CD4-positive, alpha-beta T cell (primary cell): ENCODE measurements at regions not wholly inside any gene's neighbourhood (a gene's known extent, or its start where the extent isn't known, plus 50 kb on each side); places are given as distances from the start of the nearest gene placed in this dataset.

Experiments used
- ATAC-seq: fragments of 200-7000 bp; cut with Tn5 transposase; one replicate; pipeline ENCODE4 v1.10.0; 2022; ENCODE audit warnings: mild to moderate bottlenecking; ENCODE audit not compliant: poor library complexity
- CTCF ChIA-PET: fragments of 350-600 bp; sonication (Branson Sonifier 250); formaldehyde crosslinking; loops from one replicate; lab custom pipeline; 2021; ENCODE audit warnings: antibody characterized with exemption, inconsistent platforms; lab: Charles Lee
- POLR2A ChIA-PET: fragments of 350-600 bp; sonication (Branson Sonifier 250); formaldehyde crosslinking; loops from one replicate; lab custom pipeline; 2021; ENCODE audit warnings: antibody characterized with exemption, inconsistent platforms; lab: Charles Lee
- DNase-seq, 14 experiments: peaks; one replicate each; pipeline ENCODE4 v3.0.0-alpha.2; 2013 to 2020; ENCODE audit warnings: mixed read lengths in 2 of 14
- H3K27ac ChIP-seq, 2 donors: one replicate each; pipeline versions ENCODE4 v1.5.1 to v1.7.0; 2013; ENCODE audit warnings: low read length in 2 of 2, low read depth in 1 of 2, mild to moderate bottlenecking in 1 of 2
- H3K27me3 ChIP-seq, 2 experiments: 1 replicate in 1 of 2; 2 replicates in 1 of 2; pipeline versions ENCODE4 v1.6.1 to v1.7.0; 2013; ENCODE audit warnings: low read length in 2 of 2, control low read depth in 1 of 2, mild to moderate bottlenecking in 1 of 2, moderate library complexity in 1 of 2; ENCODE audit not compliant: insufficient read depth in 2 of 2, control insufficient read depth in 1 of 2
- H3K36me3 ChIP-seq: one replicate; pipeline ENCODE4 v1.6.1; 2013; ENCODE audit warnings: low read length, control low read depth; ENCODE audit not compliant: insufficient read depth
- H3K4me1 ChIP-seq: one replicate; pipeline ENCODE4 v1.6.1; 2013; ENCODE audit warnings: low read length, control low read depth; ENCODE audit not compliant: insufficient read depth
- H3K4me3 ChIP-seq: one replicate; pipeline ENCODE4 v1.5.1; 2013; ENCODE audit warnings: mild to moderate bottlenecking, low read length, moderate library complexity
- H3K9me3 ChIP-seq, 2 experiments: 1 replicate in 1 of 2; 2 replicates in 1 of 2; pipeline versions ENCODE4 v1.6.1 to v1.7.0; 2013; ENCODE audit warnings: low read length in 2 of 2, mild to moderate bottlenecking in 2 of 2, control low read depth in 1 of 2, moderate library complexity in 1 of 2; ENCODE audit not compliant: control insufficient read depth in 1 of 2, insufficient read depth in 1 of 2
- H3K27ac Mint-ChIP-seq: one replicate; pipeline ENCODE4 v1.8.0; 2020; ENCODE audit warnings: mixed read lengths
- H3K27me3 Mint-ChIP-seq: one replicate; pipeline ENCODE4 v1.8.0; 2021; ENCODE audit warnings: mixed read lengths
- H3K36me3 Mint-ChIP-seq: one replicate; pipeline ENCODE4 v1.8.0; 2021; ENCODE audit warnings: low read depth, mixed read lengths
- H3K4me1 Mint-ChIP-seq: one replicate; pipeline ENCODE4 v1.8.0; 2021; ENCODE audit warnings: low read depth, mixed read lengths
- H3K4me3 Mint-ChIP-seq: one replicate; pipeline ENCODE4 v1.8.0; 2020; ENCODE audit warnings: mild to moderate bottlenecking, mixed read lengths
- H3K9me3 Mint-ChIP-seq: one replicate; pipeline ENCODE4 v1.8.0; 2020; ENCODE audit warnings: mixed read lengths
- intact Hi-C, 2 experiments: fragments of 100-400 bp; cut with DNase I in 1 of 2; cut with micrococcal nuclease in 1 of 2; formaldehyde crosslinking; loops; one replicate each; pipeline versions ENCODE4 v1.15.1 to v1.9.0; 2023 to 2025; cut with DNase I, micrococcal nuclease
- TF ChIP-seq, protein P1 (sequence below): fragments of 200-600 bp; IDR thresholded peaks from one replicate; pipeline ENCODE4 v1.8.0; 2022; ENCODE audit warnings: antibody characterized with exemption, mild to moderate bottlenecking

- Histone ChIP-seq H3K36me3 (no peaks in the 10 kb centered on the region), H3K4me3 (no peak overlapping the region), H3K27ac (no peak overlapping the region), H3K4me1 (no peaks in the 10 kb centered on the region), H3K9me3 (peaks cover 0 to 19% of the 10 kb centered on the region in 2 experiments), H3K27me3 (no peaks in the 10 kb centered on the region)
- Mint-ChIP-seq H3K36me3 (no peaks in the 10 kb centered on the region), H3K9me3 (no peaks in the 10 kb centered on the region), H3K4me3 (no peak overlapping the region), H3K27ac (no peak overlapping the region), H3K4me1 (no peaks in the 10 kb centered on the region), H3K27me3 (no peaks in the 10 kb centered on the region)
- TF ChIP-seq, protein P1, sequence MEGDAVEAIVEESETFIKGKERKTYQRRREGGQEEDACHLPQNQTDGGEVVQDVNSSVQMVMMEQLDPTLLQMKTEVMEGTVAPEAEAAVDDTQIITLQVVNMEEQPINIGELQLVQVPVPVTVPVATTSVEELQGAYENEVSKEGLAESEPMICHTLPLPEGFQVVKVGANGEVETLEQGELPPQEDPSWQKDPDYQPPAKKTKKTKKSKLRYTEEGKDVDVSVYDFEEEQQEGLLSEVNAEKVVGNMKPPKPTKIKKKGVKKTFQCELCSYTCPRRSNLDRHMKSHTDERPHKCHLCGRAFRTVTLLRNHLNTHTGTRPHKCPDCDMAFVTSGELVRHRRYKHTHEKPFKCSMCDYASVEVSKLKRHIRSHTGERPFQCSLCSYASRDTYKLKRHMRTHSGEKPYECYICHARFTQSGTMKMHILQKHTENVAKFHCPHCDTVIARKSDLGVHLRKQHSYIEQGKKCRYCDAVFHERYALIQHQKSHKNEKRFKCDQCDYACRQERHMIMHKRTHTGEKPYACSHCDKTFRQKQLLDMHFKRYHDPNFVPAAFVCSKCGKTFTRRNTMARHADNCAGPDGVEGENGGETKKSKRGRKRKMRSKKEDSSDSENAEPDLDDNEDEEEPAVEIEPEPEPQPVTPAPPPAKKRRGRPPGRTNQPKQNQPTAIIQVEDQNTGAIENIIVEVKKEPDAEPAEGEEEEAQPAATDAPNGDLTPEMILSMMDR, result no peak
- ChIA-PET POLR2A (no interaction called here), CTCF (no interaction called here)
- intact Hi-C loops, result no loop called here
- ATAC-seq (no peak), DNase-seq (no peak)
These were observed 182.0 kb upstream of the C1orf174 start for GRCh38 chr1:4081806-4082711.

DNA sequence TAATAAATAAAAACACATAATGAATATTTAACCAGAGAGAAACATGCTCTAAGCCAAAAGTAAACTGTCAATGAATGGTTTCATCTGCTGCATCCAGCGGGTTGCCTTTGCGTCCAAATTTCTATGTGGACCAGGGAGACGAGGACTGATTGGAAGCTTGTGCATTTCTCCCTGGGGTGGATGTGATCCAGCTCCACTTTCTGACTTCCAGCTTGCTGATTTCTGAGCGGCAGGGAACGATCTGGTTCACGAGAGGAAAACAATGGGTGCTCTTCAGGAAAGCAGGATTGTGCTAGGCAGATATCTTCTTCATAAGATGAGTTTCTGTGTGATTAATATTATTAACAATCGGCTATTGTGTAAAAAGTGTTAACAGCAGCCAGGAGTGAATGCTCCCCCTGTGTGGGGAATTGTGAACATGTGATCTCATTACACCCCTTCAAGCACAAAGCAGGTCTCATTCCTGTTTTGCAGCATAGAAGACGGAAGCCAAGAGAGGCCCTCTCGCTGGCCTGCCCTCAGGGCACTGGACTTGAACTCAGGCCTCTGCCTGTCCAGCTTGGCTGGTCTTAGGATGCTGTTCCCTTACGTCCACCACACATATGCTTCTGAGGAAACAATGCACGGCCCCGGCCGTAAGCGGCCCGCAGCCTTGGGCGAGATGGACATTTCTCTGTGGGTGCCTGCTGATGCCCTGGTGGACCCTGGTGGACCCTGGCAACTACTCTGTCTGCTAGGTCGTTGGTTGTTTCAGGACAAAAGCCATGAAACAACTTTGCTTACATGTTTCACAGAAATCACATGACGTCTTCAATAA lies 183.4 kb upstream of the C1orf174 start:
- ATAC-seq, result no peak
- intact Hi-C loops, result no loop called here
- Histone ChIP-seq H3K4me3 (no peak overlapping the region), H3K27ac (no peak overlapping the region), H3K9me3 (peaks cover 0 to 20% of the 10 kb centered on the region in 2 experiments), H3K4me1 (no peaks in the 10 kb centered on the region), H3K36me3 (no peaks in the 10 kb centered on the region), H3K27me3 (no peaks in the 10 kb centered on the region)
- no peak overlapping the region for H3K4me3 Mint-ChIP-seq
- no peak for DNase-seq
- TF ChIP-seq, protein P1, result no peak
- H3K27ac Mint-ChIP-seq, result no peak overlapping the region
- no peaks in the 10 kb centered on the region for H3K36me3 Mint-ChIP-seq
- CTCF ChIA-PET, result no interaction called here
- no peaks in the 10 kb centered on the region for H3K9me3 Mint-ChIP-seq
- H3K27me3 Mint-ChIP-seq, result no peaks in the 10 kb centered on the region
- no peaks in the 10 kb centered on the region for H3K4me1 Mint-ChIP-seq
- POLR2A ChIA-PET, result no interaction called here

GRCh38 chr1:4084048-4084431 lies 184.0 kb upstream of the C1orf174 start:
- Histone ChIP-seq H3K4me3 (no peak overlapping the region), H3K36me3 (no peaks in the 10 kb centered on the region), H3K4me1 (no peaks in the 10 kb centered on the region), H3K9me3 (peaks cover 0 to 18% of the 10 kb centered on the region in 2 experiments), H3K27ac (no peak overlapping the region), H3K27me3 (no peaks in the 10 kb centered on the region)
- H3K27me3 Mint-ChIP-seq, result no peaks in the 10 kb centered on the region
- H3K36me3 Mint-ChIP-seq, result no peaks in the 10 kb centered on the region
- ChIA-PET CTCF (no interaction called here), POLR2A (no interaction called here)
- H3K4me3 Mint-ChIP-seq, result no peak overlapping the region
- intact Hi-C loops, result no loop called here
- ATAC-seq (no peak), DNase-seq (no peak)
- TF ChIP-seq, protein P1, result no peak
- H3K9me3 Mint-ChIP-seq, result no peaks in the 10 kb centered on the region
- no peaks in the 10 kb centered on the region for H3K4me1 Mint-ChIP-seq
- H3K27ac Mint-ChIP-seq, result no peak overlapping the region
